ENCODE measurements at regions not wholly inside any gene's neighbourhood (a gene's known extent, or its start where the extent isn't known, plus 50 kb on each side); places are given as distances from the start of the nearest gene placed in this dataset.

DNA sequence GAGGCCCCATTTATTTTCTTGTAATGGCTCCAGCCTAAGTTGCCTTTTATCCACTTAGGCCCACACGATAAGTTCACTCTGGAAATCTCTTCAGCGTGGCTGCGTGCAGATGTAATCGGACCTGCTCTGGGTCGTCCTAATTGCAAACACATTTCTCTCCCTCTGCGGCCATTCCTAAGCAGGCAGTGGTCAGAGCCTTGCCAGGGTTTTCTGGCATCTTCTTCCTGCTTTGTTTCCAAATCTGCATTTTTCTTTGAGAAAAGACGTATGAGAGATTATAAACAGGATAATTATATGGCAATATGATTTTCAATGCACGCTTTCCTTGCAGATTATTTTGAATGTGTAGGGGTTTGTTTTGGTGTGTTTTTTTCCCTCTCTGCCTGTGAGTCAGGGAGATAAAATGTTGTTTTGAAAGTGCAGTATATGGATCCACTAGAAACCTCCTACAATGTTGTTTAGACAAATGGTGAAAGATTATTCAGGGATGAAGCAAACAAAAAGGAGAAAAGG is 239.4 kb upstream of the TANK start:
- DNase-seq: no peak
- Mint-ChIP-seq H3K27me3 (ENCODE audit: unreplicated experiment) (peaks cover 2% of the 10 kb centered on the region), H3K9me3 (ENCODE audit: unreplicated experiment) (no peaks in the 10 kb centered on the region), H3K4me3 (ENCODE audit: unreplicated experiment) (no peak overlapping the region), H3K27ac (ENCODE audit: unreplicated experiment) (no peak overlapping the region), H3K36me3 (ENCODE audit: unreplicated experiment) (no peaks in the 10 kb centered on the region), H3K4me1 (ENCODE audit: low read depth, unreplicated experiment) (no peaks in the 10 kb centered on the region)
- TF ChIP-seq, protein P1, sequence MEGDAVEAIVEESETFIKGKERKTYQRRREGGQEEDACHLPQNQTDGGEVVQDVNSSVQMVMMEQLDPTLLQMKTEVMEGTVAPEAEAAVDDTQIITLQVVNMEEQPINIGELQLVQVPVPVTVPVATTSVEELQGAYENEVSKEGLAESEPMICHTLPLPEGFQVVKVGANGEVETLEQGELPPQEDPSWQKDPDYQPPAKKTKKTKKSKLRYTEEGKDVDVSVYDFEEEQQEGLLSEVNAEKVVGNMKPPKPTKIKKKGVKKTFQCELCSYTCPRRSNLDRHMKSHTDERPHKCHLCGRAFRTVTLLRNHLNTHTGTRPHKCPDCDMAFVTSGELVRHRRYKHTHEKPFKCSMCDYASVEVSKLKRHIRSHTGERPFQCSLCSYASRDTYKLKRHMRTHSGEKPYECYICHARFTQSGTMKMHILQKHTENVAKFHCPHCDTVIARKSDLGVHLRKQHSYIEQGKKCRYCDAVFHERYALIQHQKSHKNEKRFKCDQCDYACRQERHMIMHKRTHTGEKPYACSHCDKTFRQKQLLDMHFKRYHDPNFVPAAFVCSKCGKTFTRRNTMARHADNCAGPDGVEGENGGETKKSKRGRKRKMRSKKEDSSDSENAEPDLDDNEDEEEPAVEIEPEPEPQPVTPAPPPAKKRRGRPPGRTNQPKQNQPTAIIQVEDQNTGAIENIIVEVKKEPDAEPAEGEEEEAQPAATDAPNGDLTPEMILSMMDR (IDR thresholded peaks at IDR 0.05; ENCODE audit: partially characterized antibody, unreplicated experiment): no peak

DNA sequence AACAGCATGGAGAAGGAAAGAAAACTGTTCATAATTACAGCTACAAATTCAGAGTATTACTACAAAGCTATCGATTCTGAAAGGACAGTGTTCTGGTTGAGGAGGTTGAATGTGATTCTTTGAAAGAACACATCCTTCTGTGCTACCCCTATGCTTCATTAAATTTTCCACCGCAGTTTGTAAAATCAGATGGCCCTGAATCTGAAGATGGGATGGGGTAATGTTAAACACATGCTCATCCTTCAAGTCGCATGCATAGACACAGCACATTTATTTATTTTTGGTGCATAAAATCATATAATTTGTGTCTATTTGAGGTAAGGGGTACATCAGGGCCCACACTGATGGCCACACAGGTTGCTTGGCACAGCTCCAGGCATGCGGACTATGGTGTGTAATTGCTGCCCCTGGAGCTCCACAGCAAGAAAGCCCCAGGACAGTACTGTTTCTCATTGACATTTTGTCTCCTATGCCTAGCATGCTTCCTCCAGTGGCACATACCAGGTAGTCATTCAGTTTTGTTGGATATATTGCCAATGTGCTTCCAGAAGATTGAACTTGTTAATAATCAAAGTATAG is 238.8 kb upstream of the TANK start:
- no peaks in the 10 kb centered on the region for H3K36me3 Mint-ChIP-seq (ENCODE audit: unreplicated experiment)
- TF ChIP-seq, protein P1 (IDR thresholded peaks at IDR 0.05; ENCODE audit: partially characterized antibody, unreplicated experiment): no peak
- no peak overlapping the region for H3K4me3 Mint-ChIP-seq (ENCODE audit: unreplicated experiment)
- no peaks in the 10 kb centered on the region for H3K4me1 Mint-ChIP-seq (ENCODE audit: low read depth, unreplicated experiment)
- no peak overlapping the region for H3K27ac Mint-ChIP-seq (ENCODE audit: unreplicated experiment)
- peaks cover 2% of the 10 kb centered on the region for H3K27me3 Mint-ChIP-seq (ENCODE audit: unreplicated experiment)
- no peak for DNase-seq
- no peaks in the 10 kb centered on the region for H3K9me3 Mint-ChIP-seq (ENCODE audit: unreplicated experiment)

DNA sequence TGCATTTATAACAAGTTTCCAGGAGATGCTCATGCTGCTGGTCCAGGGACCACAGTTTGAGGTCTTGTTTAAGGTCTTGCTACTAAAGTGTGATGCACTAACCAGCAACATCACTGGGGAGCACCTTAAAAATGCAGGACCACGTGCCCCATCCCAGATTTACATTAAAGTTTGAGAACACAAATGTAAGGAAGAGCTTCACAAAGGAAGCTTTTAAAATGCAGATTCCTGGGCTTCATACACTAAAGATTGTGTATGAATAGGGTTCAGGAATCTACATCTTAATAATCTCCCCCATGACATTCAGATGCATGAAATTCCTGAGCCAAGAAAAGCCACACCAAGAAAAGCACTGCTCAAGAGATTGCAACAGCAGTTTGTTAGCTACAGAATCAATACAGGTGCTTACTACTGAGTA is 235.3 kb upstream of the TANK start:
- no peak for DNase-seq
- H3K9me3 Mint-ChIP-seq (ENCODE audit: unreplicated experiment): no peaks in the 10 kb centered on the region
- H3K36me3 Mint-ChIP-seq (ENCODE audit: unreplicated experiment): no peaks in the 10 kb centered on the region
- H3K4me1 Mint-ChIP-seq (ENCODE audit: low read depth, unreplicated experiment): no peaks in the 10 kb centered on the region
- H3K4me3 Mint-ChIP-seq (ENCODE audit: unreplicated experiment): no peak overlapping the region
- no peak overlapping the region for H3K27ac Mint-ChIP-seq (ENCODE audit: unreplicated experiment)
- peaks cover 2% of the 10 kb centered on the region for H3K27me3 Mint-ChIP-seq (ENCODE audit: unreplicated experiment)
- TF ChIP-seq, protein P1 (IDR thresholded peaks at IDR 0.05; ENCODE audit: partially characterized antibody, unreplicated experiment): no peak

DNA sequence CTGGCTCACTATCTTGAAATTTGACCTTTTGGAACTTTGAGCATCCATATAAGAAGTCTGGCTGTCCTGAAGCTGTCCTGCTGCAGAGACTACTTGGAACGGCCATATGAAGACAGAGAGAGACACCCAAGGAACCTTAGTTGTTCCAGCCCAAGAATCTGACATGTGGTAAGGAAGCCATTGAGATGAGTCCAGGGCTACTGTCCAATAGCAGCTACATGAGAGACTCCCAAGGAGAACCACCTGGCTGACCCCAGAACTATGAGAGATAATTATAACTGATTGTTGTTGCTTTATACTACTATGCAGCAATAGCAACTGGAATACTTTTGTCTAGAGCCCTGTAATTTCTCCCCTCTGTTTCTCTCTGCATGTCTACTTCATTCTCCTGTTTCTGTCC is 234.3 kb upstream of the TANK start:
- H3K36me3 Mint-ChIP-seq (ENCODE audit: unreplicated experiment): no peaks in the 10 kb centered on the region

DNA sequence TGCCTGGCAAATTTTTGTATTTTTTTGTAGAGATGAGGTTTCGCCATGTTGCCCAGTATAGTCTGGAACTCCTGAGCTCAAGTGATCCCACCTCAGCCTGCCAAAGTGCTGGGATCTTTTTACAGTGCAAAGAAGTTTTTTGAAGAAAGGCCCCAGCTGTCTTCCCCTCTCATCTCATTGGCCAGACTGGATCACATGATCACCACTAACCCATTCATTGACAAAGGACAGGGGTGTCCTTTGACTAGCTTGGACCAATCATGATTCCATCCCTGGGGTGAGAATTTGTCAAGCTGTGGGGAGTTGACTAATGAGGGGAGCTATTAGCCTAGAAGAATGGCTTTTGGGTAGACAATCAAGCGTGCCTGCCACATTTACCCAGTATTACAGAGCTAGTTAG is 232.9 kb upstream of the TANK start:
- H3K27ac Mint-ChIP-seq (ENCODE audit: unreplicated experiment): no peak overlapping the region

More for the DNA sequence above, 234.3 kb upstream of the TANK start:
- H3K4me1 Mint-ChIP-seq (ENCODE audit: low read depth, unreplicated experiment): no peaks in the 10 kb centered on the region
- no peak overlapping the region for H3K4me3 Mint-ChIP-seq (ENCODE audit: unreplicated experiment)
- no peak overlapping the region for H3K27ac Mint-ChIP-seq (ENCODE audit: unreplicated experiment)
- no peaks in the 10 kb centered on the region for H3K9me3 Mint-ChIP-seq (ENCODE audit: unreplicated experiment)
- TF ChIP-seq, protein P1 (IDR thresholded peaks at IDR 0.05; ENCODE audit: partially characterized antibody, unreplicated experiment): no peak
- H3K27me3 Mint-ChIP-seq (ENCODE audit: unreplicated experiment): peaks cover 2% of the 10 kb centered on the region
- no peak for DNase-seq

More for the DNA sequence above, 232.9 kb upstream of the TANK start:
- no peaks in the 10 kb centered on the region for H3K4me1 Mint-ChIP-seq (ENCODE audit: low read depth, unreplicated experiment)
- TF ChIP-seq, protein P1 (IDR thresholded peaks at IDR 0.05; ENCODE audit: partially characterized antibody, unreplicated experiment): no peak
- H3K4me3 Mint-ChIP-seq (ENCODE audit: unreplicated experiment): no peak overlapping the region
- H3K9me3 Mint-ChIP-seq (ENCODE audit: unreplicated experiment): no peaks in the 10 kb centered on the region
- peaks cover 2% of the 10 kb centered on the region for H3K27me3 Mint-ChIP-seq (ENCODE audit: unreplicated experiment)
- no peak for DNase-seq
- H3K36me3 Mint-ChIP-seq (ENCODE audit: unreplicated experiment): no peaks in the 10 kb centered on the region

Data from glutamatergic neuron (in vitro differentiated cells).